CMK (cell line): ENCODE measurements at regions not wholly inside any gene's neighbourhood (a gene's known extent, or its start where the extent isn't known, plus 50 kb on each side); places are given as distances from the start of the nearest gene placed in this dataset.
A peak's percentile ranks its signal among the peaks of the same experiment; 100 is the strongest.

ENCODE experiments used
- DNase-seq: peaks from one replicate; pipeline ENCODE4 v3.0.0-alpha.2; 2010; ENCODE audit warnings: low read depth

GRCh38 chr3:155029941-155030340 lies 50.2 kb upstream of the MME start:
- no peak for DNase-seq

GRCh38 chr3:155026999-155027591 lies 53.0 kb upstream of the MME start:
- DNase-seq = peak; percentile 20

GRCh38 chr3:155024006-155024638 lies 56.0 kb upstream of the MME start:
- DNase-seq = no peak

DNA sequence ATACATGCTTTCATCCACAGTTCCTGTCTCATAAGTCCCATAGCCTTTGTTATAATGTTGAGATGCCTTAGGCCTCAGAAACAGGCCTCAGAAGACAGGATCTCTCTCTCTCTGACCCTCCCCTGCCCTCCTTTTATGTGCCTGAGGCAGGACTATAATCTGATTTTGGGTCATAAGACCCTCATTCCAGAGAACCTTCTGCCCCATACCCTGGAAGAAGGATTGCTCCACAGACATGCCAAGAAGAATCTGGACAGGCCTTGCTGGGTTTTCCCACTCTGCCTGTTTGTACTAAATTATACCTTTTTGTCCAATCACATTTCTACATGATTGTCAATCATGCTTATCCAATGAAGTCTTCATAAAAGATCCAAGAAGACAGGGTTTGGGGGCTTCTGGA lies 57.2 kb upstream of the MME start:
- no peak for DNase-seq

DNA sequence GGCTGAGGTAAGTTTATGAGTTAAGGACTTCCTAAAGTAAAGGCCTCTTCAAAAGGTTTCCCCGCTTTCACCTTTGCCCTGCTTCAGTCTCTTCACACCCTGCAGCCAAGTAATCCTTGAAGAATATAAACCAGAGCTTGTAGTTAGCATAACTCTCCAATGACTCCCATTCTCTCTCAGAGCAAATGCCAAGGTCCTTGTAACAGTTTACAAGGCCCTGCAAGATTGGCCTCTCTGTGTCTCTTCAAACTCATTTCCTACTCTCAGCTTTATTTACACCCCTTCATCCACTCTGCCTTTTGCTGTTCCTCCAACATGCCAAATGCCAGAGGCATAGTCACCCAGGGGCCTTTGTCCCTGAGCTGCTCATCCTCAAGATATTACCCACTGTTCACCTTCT lies 60.5 kb upstream of the MME start:
- DNase-seq = no peak

DNA sequence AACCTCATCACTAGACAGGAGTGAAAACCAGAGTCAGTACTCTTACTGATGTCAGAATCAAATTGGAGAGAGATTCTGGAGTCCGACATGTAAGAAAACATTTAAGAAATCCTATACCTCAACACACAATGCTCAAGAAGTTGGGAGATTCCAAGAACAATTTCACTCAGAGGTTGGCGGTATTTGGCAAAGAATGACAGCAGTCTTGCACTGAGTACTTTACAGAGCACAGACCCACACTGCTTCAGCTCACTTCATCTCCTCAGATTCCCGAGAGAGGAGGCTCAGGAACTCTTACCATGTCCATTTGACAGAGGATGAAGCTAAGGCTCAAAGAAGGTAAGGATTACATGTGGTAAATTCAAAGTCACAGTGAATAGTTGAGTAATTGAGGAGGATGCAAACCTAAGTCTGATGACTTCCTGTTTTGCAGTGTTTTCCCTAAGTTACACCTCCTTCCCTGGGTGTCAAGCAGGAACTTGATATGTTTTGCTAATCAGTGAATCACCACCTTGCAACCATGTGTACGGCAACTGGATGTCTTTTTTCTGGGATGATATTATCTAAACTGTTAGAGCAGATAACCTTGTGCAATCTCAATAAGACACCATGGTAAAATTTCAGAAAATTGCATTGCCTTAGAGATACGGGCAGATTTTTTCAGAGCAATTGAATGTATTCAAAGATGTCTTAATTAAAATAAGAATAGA lies 61.3 kb upstream of the MME start:
- DNase-seq = no peak

GRCh38 chr3:155015776-155016436 lies 64.2 kb upstream of the MME start:
- DNase-seq = no peak

DNA sequence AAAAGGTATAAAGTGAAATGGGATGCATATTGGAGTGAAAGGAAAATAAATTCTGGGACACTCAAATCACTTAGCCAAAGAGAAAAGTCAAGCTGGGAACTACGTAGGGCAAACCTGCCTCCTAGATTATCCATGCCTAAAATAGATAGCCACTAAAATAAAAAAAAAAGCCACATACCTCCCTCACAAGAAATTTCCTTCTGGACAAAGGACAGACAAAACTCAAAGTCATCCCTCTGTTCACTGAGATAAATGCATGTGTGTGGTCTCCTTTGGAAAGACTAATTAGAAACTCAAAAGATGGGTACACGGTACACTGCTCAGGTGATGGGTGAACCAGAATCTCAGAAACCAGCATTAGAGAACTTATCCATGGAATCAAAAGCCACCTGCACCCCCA lies 65.2 kb upstream of the MME start:
- no peak for DNase-seq

DNA sequence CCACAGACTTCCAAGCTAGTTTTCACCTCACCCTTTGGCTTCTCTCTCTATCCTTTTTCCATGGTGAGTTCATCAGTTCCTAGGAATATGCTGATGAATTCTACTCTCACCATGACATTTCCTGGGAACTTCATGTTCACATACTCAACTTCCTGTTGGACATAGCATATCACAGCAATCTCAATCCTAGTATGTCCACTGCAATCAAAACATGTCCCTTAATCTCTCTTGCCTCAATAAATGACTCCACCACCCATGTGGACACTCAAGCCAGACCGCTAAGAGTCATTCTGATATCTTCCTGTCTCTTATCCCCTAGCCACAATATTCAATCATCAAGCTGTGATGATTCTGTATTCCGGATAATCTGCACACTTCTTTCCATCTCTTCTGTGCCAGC lies 66.7 kb upstream of the MME start:
- DNase-seq = no peak

- DNase-seq = no peak
Observed at GRCh38 chr3:155012584-155012983, 67.5 kb upstream of the MME start.

DNA sequence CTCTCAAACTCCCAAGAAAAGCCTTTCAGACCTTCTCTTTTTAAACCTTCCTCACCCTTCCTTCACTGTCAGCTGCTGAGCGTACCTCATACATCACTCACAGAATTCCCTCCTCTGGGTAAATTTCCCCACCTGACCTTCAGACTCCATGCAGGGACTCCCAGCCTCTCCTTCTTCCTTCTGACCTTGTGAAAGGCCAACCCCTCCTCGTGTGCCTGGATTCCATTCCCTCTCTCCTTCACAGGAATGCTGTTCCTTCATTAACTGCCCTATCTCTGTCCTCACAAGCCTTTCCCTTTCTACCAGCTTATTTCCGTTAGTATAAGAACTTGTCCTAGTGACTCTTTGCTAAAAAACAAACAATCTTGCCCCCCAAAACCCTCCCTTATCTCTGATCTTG lies 69.7 kb upstream of the MME start:
- no peak for DNase-seq

DNA sequence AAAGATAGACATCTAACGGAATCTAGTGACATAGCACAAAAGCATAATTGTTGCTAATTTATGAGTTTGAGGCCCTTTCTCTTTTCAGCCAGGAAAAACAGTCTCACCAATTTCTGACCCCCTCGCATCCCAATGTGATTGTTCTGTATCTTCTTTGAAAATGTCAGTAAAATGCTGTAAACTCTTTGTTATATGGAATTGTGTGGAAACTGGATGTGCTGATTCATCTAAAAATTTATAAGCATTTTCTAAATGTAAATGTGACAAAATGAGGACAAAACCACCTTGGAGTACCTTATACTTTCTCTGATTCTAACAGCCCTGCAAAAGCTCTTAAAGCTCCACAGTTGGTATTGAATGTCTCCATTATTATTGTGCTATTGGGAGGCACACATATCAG lies 70.9 kb upstream of the MME start:
- no peak for DNase-seq

GRCh38 chr3:155007729-155008128 lies 72.4 kb upstream of the MME start:
- DNase-seq = no peak

DNA sequence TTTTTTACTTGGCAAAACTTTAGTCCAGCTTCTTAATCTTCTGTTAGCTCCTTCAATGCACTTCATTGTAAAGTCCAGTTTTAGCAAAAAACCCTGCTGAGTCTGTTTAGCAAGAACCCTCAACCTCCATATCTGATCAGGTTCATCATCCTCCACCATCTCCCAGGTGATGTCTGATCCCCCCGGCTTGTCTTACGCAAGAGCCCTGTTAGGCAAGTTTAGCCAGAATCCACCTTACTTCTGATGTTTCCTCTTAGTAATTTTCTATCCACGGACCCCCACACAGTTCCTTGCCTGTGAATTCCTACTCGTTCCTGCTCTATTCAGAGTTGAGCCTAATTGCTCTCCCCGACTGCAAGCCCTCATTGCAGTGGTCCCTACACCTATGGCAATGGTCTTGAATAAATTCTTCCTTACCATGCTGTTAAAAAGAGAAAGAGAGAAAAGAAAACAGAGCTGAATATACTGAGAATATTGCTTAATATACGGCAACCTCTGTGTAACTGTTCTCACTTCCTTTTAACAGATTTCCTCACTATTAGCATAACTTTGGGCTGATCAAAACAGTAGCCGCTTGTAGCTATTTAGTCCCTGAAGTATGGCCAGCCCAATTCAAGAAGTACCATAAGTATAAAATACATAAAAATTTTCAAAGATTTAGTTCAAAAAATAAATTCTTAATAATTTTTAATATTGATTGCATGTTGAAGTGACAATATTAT lies 78.7 kb upstream of the MME start:
- DNase-seq = no peak

GRCh38 chr3:154992655-154993054 lies 87.5 kb upstream of the MME start:
- no peak for DNase-seq

GRCh38 chr3:154990543-154990942 lies 89.6 kb upstream of the MME start:
- DNase-seq = no peak

- DNase-seq = no peak
Observed at GRCh38 chr3:154987846-154988245, 92.3 kb upstream of the MME start.

DNA sequence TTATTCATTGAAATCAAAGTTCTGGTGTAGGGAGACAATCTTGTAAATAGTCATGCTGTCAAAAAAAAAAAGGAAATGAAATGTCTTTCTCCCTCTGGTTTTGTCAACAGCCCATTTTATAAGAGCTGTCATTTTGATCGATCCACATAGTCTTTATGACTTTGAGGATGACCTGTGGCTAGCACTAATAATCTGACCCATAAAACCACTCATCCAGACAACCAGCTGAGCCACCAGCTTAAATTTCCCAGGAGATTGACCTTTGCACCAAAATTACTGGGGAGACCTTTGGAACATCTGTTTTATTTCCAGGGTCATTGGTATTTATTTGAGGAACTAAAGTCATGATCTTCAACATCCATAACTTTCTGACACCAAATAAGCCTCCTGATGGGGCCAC lies 98.5 kb upstream of the MME start:
- no peak for DNase-seq

DNA sequence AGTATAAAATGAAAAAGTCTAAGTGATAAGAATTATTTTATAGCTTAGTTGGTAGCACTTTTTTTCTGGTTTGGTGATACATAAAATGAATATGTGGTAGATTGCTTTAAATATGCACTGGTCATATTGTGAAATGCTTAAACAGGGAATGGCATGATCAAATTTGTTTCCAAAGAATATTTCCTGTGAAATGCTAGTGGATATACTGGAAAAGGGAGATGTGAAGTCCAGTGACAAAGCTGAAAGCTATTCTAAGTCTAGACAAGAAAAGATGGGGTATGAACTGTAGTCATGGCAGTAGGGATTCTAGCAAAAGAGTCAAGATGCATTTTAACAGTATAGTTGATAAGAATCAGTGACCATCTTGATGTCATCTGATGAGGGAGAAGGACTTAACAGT lies 98.9 kb upstream of the MME start:
- no peak for DNase-seq

DNA sequence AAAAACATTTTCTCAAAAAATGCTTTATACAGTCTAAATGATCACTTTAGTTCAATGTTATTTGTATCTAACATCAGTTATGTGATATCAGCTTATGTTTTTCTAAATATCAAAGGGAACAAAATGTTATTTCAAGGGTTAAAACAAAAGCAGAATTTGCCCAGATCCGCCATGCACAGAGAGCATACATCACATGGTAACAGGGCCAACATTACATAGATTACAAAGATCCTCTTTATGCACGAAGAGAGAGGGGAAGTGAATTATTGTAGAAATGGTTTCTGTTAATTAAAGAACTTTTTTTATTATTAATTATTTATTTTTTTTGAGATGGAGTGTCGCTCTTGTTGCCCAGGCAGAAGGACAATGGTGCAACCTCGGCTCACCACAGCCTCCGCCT lies 100.8 kb upstream of the MME start:
- no peak for DNase-seq

DNA sequence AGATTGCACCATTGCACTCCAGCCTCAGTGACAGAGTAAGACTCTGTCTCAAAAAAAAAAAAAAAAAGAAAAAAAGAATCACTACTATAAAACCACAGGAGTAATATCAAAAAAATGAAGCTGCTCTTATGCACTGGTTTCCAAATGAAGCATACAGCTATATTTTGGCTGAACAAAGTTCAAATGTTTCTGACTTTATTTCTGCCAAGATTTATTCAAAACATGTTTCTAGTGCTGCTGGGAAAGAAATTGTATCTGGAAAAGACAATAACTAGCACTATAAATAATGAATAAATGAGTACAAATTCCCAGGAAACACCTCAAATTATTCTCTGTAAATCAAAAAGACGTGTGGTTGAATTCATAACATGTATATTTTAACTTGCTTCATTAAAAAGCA lies 102.5 kb upstream of the MME start:
- no peak for DNase-seq
